Lung (tissue), 11 donors: ENCODE measurements at regions not wholly inside any gene's neighbourhood (a gene's known extent, or its start where the extent isn't known, plus 50 kb on each side); places are given as distances from the start of the nearest gene placed in this dataset.

Source experiments
- ATAC-seq: fragments of 200-7000 bp; cut with Tn5 transposase; one replicate; pipeline ENCODE4 v1.9.1; 2020; ENCODE audit warnings: moderate number of reproducible peaks; ENCODE audit not compliant: insufficient read depth, low FRiP score
- DNase-seq, 3 donors: peaks; one replicate each; pipeline ENCODE4 v3.0.0-alpha.2; 2013 to 2017
- H3K27ac ChIP-seq, 2 donors: one replicate each; pipeline ENCODE4 v1.5.1; 2013; ENCODE audit warnings: mild to moderate bottlenecking in 2 of 2, moderate library complexity in 2 of 2, control low read depth in 1 of 2, inconsistent platforms in 1 of 2, low read depth in 1 of 2, low read length in 1 of 2
- H3K27me3 ChIP-seq, 3 donors: one replicate each; pipeline ENCODE4 v1.5.1; 2013; ENCODE audit warnings: low read length in 2 of 3; ENCODE audit not compliant: control insufficient read depth in 3 of 3, insufficient read depth in 3 of 3
- H3K36me3 ChIP-seq, 4 donors: one replicate each; pipeline ENCODE4 v1.5.1; 2013; ENCODE audit warnings: low read length in 4 of 4, mild to moderate bottlenecking in 1 of 4, moderate library complexity in 1 of 4; ENCODE audit not compliant: control insufficient read depth in 4 of 4, insufficient read depth in 4 of 4
- H3K4me1 ChIP-seq, 5 donors: one replicate each; pipeline ENCODE4 v1.5.1; 2013; ENCODE audit warnings: low read length in 5 of 5, mild to moderate bottlenecking in 2 of 5, moderate library complexity in 1 of 5; ENCODE audit not compliant: control insufficient read depth in 5 of 5, insufficient read depth in 5 of 5
- H3K4me3 ChIP-seq: one replicate; pipeline ENCODE4 v1.5.1; 2013; ENCODE audit warnings: mild to moderate bottlenecking, control low read depth, moderate library complexity
- H3K9ac ChIP-seq, 2 donors: one replicate each; pipeline ENCODE4 v1.5.1; 2013; ENCODE audit warnings: low read length in 2 of 2, control low read depth in 1 of 2; ENCODE audit not compliant: insufficient read depth in 1 of 2
- H3K9me3 ChIP-seq, 4 donors: one replicate each; pipeline ENCODE4 v1.5.1; 2013; ENCODE audit warnings: low read length in 3 of 4, mild to moderate bottlenecking in 1 of 4, moderate library complexity in 1 of 4; ENCODE audit not compliant: control insufficient read depth in 4 of 4, insufficient read depth in 3 of 4
- CTCF ChIP-seq: IDR thresholded peaks from 2 replicates; pipeline ENCODE4 v1.5.1; 2012; ENCODE audit warnings: mild to moderate bottlenecking; ENCODE audit errors: control extremely low read depth, extremely low read depth
- WGBS, 2 donors: extraction: QIAGEN DNeasy Blood & Tissue Kit; methylation state at CpG; one replicate each; pipeline ENCODE4 v1.1.7; 2013; 5-methylcytosine and 5-hydroxymethylcytosine counted together
- donor health status: control.
- donor health status: control.
- donor health status: Bipolar disorder and iron deficiency.
- donor health status: healthy.
- donor health status: DM: yes; HTN: yes; CAD: no.

GRCh38 chr10:112083472-112083871 is 100.1 kb downstream of the GPAM start:
- DNase-seq = no peak
- 87 to 91% methylated on average over 4 of the region's 4 CpGs for WGBS, 2 donors
- no peak overlapping the region for H3K9ac ChIP-seq

GRCh38 chr10:112087953-112088456 is 95.6 kb downstream of the GPAM start:
- Histone ChIP-seq H3K36me3 (no peaks in the 10 kb centered on the region), H3K9ac (no peak overlapping the region), H3K4me3 (no peak overlapping the region), H3K4me1 (peaks cover 0 to 4% (median 0%) of the 10 kb centered on the region in 5 donors), H3K9me3 (no peaks in the 10 kb centered on the region), H3K27ac (no peak overlapping the region), H3K27me3 (no peaks in the 10 kb centered on the region)
- no peak for ATAC-seq
- DNase-seq = no peak
- 84 to 85% methylated on average over 10 of the region's 10 CpGs for WGBS, 2 donors
- no peak for TF ChIP-seq CTCF

More at GRCh38 chr10:112083472-112083871, 100.1 kb downstream of the GPAM start:
- TF ChIP-seq CTCF = no peak
- H3K4me1 ChIP-seq = peaks cover 0 to 15% (median 0%) of the 10 kb centered on the region in 5 donors
- no peak overlapping the region for H3K27ac ChIP-seq
- no peaks in the 10 kb centered on the region for H3K9me3 ChIP-seq
- no peak overlapping the region for H3K4me3 ChIP-seq
- H3K36me3 ChIP-seq = no peaks in the 10 kb centered on the region
- no peaks in the 10 kb centered on the region for H3K27me3 ChIP-seq
- ATAC-seq = no peak

- H3K27ac ChIP-seq = no peak overlapping the region
- no peaks in the 10 kb centered on the region for H3K9me3 ChIP-seq
- TF ChIP-seq CTCF = no peak
- WGBS, 2 donors = 62 to 79% methylated on average over 1 of the region's 1 CpG
- no peaks in the 10 kb centered on the region for H3K27me3 ChIP-seq
- DNase-seq = peak in 1 of 3 donors; percentile 12
- H3K4me1 ChIP-seq = peaks cover 0 to 2% (median 0%) of the 10 kb centered on the region in 5 donors
- H3K9ac ChIP-seq = no peak overlapping the region
- no peaks in the 10 kb centered on the region for H3K36me3 ChIP-seq
- H3K4me3 ChIP-seq = no peak overlapping the region
- no peak for ATAC-seq
Observed at GRCh38 chr10:112091703-112092102, 91.9 kb downstream of the GPAM start.

GRCh38 chr10:112092519-112092918 is 91.0 kb downstream of the GPAM start:
- DNase-seq (no peak), ATAC-seq (no peak)
- Histone ChIP-seq H3K27me3 (no peaks in the 10 kb centered on the region), H3K4me3 (no peak overlapping the region), H3K36me3 (no peaks in the 10 kb centered on the region), H3K9me3 (no peaks in the 10 kb centered on the region), H3K4me1 (peaks cover 0 to 2% (median 0%) of the 10 kb centered on the region in 5 donors), H3K9ac (no peak overlapping the region), H3K27ac (no peak overlapping the region)
- no peak for TF ChIP-seq CTCF
- WGBS, 2 donors = 74 to 84% methylated on average over 1 of the region's 1 CpG
